Vagina (tissue), 2 donors: ENCODE measurements at regions not wholly inside any gene's neighbourhood (a gene's known extent, or its start where the extent isn't known, plus 50 kb on each side); places are given as distances from the start of the nearest gene placed in this dataset.

ENCODE experiments used
- CTCF ChIP-seq, 3 experiments: fragments of 450-650 bp in 2 of 3; fragments of 200-600 bp in 1 of 3; sonication (generic) in 1 of 3; IDR thresholded peaks; one replicate each; pipeline ENCODE4 v1.5.1; 2017 to 2019; ENCODE audit warnings: antibody characterized with exemption in 3 of 3, mild to moderate bottlenecking in 2 of 3, moderate library complexity in 2 of 3
- POLR2A ChIP-seq, 2 donors: fragments of 450-650 bp; IDR thresholded peaks; one replicate each; pipeline ENCODE4 v1.6.1; 2017; ENCODE audit warnings: antibody characterized with exemption in 2 of 2, mild to moderate bottlenecking in 2 of 2, moderate library complexity in 2 of 2

GRCh38 chr19:5269279-5269678 is 71.3 kb downstream of the PTPRS start:
- TF ChIP-seq CTCF (IDR thresholded peaks at IDR 0.05) = no peak
- no peak for TF ChIP-seq POLR2A (IDR thresholded peaks at IDR 0.05)
